Skeletal muscle satellite cell (primary cell): ENCODE measurements at regions not wholly inside any gene's neighbourhood (a gene's known extent, or its start where the extent isn't known, plus 50 kb on each side); places are given as distances from the start of the nearest gene placed in this dataset. TPM values are rescaled to one million over a fixed set of nuclear protein-coding genes. Genes with fewer than 3 reads are reported as not detected.

Source experiments
- small RNA-seq: library from RNA; depleted of rRNA; stranded (forward); fragments of <200 nt; gene quantifications from one replicate; pipeline ENCODE3, GENCODE V24; 2012

Small RNA genes in the stretch of these regions (small RNA-seq; reads per million reads assigned to genes)
- gene MIR873 (0.70 reads per million, percentile 8 among the genes with 10 or more reads in this experiment), gene MIR876 (0.21 reads per million), gene RNA5SP281 (not detected)
